SK-N-MC (cell line): ENCODE measurements at regions not wholly inside any gene's neighbourhood (a gene's known extent, or its start where the extent isn't known, plus 50 kb on each side); places are given as distances from the start of the nearest gene placed in this dataset.

Experiments used
- EZH2 ChIP-seq: fragments of 200-600 bp; sonication (generic); IDR thresholded peaks from one replicate; pipeline ENCODE4 v1.6.1; 2017; ENCODE audit warnings: antibody characterized with exemption
- POLR2AphosphoS5 ChIP-seq: IDR thresholded peaks from 2 replicates; pipeline ENCODE4 v1.6.1; 2012; ENCODE audit warnings: mild to moderate bottlenecking, low read depth, low read length, borderline replicate concordance

- TF ChIP-seq EZH2 = no peak
- no peak for TF ChIP-seq POLR2AphosphoS5
These were observed 175.9 kb upstream of the LRIG3 start for GRCh38 chr12:59096246-59096645.
